Endothelial cell of umbilical vein (primary cell): ENCODE measurements at regions not wholly inside any gene's neighbourhood (a gene's known extent, or its start where the extent isn't known, plus 50 kb on each side); places are given as distances from the start of the nearest gene placed in this dataset.

Experiments
- BruUV-seq: library from RNA; stranded (reverse); fragments of 400-500 nt; replicated peaks from 2 replicates; lab custom pipeline; 2021; lab: Mats Ljungman, UMichigan
- CTCF ChIA-PET: fragments of 300-600, 350-600 bp; sonication (Branson Sonifier 250); formaldehyde crosslinking; loops from one replicate; lab custom pipeline; 2021; ENCODE audit warnings: antibody characterized with exemption, inconsistent platforms; lab: Charles Lee
- POLR2A ChIA-PET: fragments of 300-600, 350-600 bp; sonication (Branson Sonifier 250); formaldehyde crosslinking; loops from one replicate; lab custom pipeline; 2021; ENCODE audit warnings: antibody characterized with exemption, inconsistent platforms; lab: Charles Lee
- DNase-seq: peaks from one replicate; pipeline ENCODE4 v3.0.0-alpha.2; 2011; ENCODE audit warnings: low read depth, low spot score
- FAIRE-seq: peaks from 2 replicates; lab custom pipeline; 2011; peaks lifted over from hg19 to GRCh38; lab: Jason Lieb, UNC
- H2AFZ ChIP-seq: 2 replicates; pipeline ENCODE4 v1.6.0; 2012; ENCODE audit warnings: low read depth, low read length, control low read depth, inconsistent platforms
- H3K27ac ChIP-seq: 2 replicates; pipeline ENCODE4 v1.5.1; 2011; ENCODE audit warnings: low read depth, mild to moderate bottlenecking, control low read depth, low read length, moderate library complexity; ENCODE audit not compliant: insufficient read depth
- H3K27me3 ChIP-seq, 2 experiments: 2 replicates each; pipeline versions ENCODE4 v1.6.0 to v1.6.1; 2011; ENCODE audit warnings: low read length in 2 of 2, mixed read lengths in 1 of 2; ENCODE audit not compliant: control insufficient read depth in 2 of 2, insufficient read depth in 2 of 2
- H3K36me3 ChIP-seq, 2 experiments: 2 replicates in 1 of 2; 3 replicates in 1 of 2; pipeline ENCODE4 v1.5.1; 2011; ENCODE audit warnings: low read length in 2 of 2, mild to moderate bottlenecking in 1 of 2, moderate library complexity in 1 of 2; ENCODE audit not compliant: control insufficient read depth in 2 of 2, insufficient read depth in 2 of 2; ENCODE audit errors: extremely low read depth in 1 of 2
- H3K4me1 ChIP-seq: 3 replicates; pipeline ENCODE4 v1.5.1; 2011; ENCODE audit warnings: mild to moderate bottlenecking, low read length; ENCODE audit not compliant: control insufficient read depth, insufficient read depth; ENCODE audit errors: extremely low read depth
- H3K4me2 ChIP-seq: 2 replicates; pipeline ENCODE4 v1.6.1; 2011; ENCODE audit warnings: low read length, control low read depth, mixed read lengths; ENCODE audit not compliant: insufficient read depth
- H3K4me3 ChIP-seq, 3 experiments: fragments of 200-600 bp in 1 of 3; sonication (generic), shearing (Covaris generic) in 1 of 3; replicated peaks in 1 of 3; 2 replicates each; pipeline ENCODE4 v1.5.1; 2011 to 2016; ENCODE audit warnings: control low read depth in 3 of 3, low read length in 3 of 3, mild to moderate bottlenecking in 2 of 3, inconsistent platforms in 1 of 3, low read depth in 1 of 3, moderate library complexity in 1 of 3; ENCODE audit not compliant: insufficient read depth in 1 of 3
- H3K79me2 ChIP-seq: 2 replicates; pipeline ENCODE4 v1.6.0; 2012; ENCODE audit warnings: low read length, inconsistent platforms; ENCODE audit not compliant: control insufficient read depth, insufficient read depth
- H3K9ac ChIP-seq: replicated peaks from 2 replicates; pipeline ENCODE3; 2011; ENCODE audit warnings: low read length, control low read depth; ENCODE audit not compliant: insufficient read depth; ENCODE audit errors: extremely low read depth
- H3K9me1 ChIP-seq: replicated peaks from 3 replicates; pipeline ENCODE4 v1.6.0; 2011; ENCODE audit warnings: mild to moderate bottlenecking, low read length; ENCODE audit not compliant: control insufficient read depth, insufficient read depth; ENCODE audit errors: extremely low read depth
- H3K9me3 ChIP-seq: replicated peaks from 2 replicates; pipeline ENCODE4 v1.5.1; 2012; ENCODE audit warnings: low read length, inconsistent platforms; ENCODE audit not compliant: control insufficient read depth, insufficient read depth
- H4K20me1 ChIP-seq: replicated peaks from 2 replicates; pipeline ENCODE3; 2011; ENCODE audit warnings: mild to moderate bottlenecking, low read length; ENCODE audit not compliant: control insufficient read depth, insufficient read depth; ENCODE audit errors: extremely low read depth
- CTCF ChIP-seq, 2 donors: IDR thresholded peaks; 1 replicate in 1 of 2; 2 replicates in 1 of 2; pipeline ENCODE4 v1.5.1; 2011; ENCODE audit warnings: low read length in 2 of 2, mild to moderate bottlenecking in 2 of 2, moderate library complexity in 2 of 2, control low read depth in 1 of 2, inconsistent platforms in 1 of 2, low read depth in 1 of 2; ENCODE audit not compliant: insufficient read depth in 1 of 2; ENCODE audit errors: extremely low read depth in 1 of 2
- EZH2 ChIP-seq: IDR thresholded peaks from 2 replicates; pipeline ENCODE4 v1.6.1; 2012; ENCODE audit warnings: borderline replicate concordance, low read depth, mild to moderate bottlenecking, moderate library complexity, low read length, inconsistent platforms; ENCODE audit not compliant: severe bottlenecking
- GATA2 ChIP-seq: IDR thresholded peaks from 2 replicates; pipeline ENCODE4 v1.7.0; 2011; ENCODE audit warnings: low read depth, mild to moderate bottlenecking, moderate library complexity, mixed read lengths, low read length; ENCODE audit not compliant: insufficient read length, insufficient read depth
- JUN ChIP-seq: IDR thresholded peaks from 2 replicates; pipeline ENCODE4 v1.6.1; 2011; ENCODE audit warnings: borderline replicate concordance, low read depth; ENCODE audit not compliant: insufficient read length, insufficient read depth
- MAX ChIP-seq: IDR thresholded peaks from 2 replicates; pipeline ENCODE4 v1.6.1; 2011; ENCODE audit not compliant: insufficient read depth, insufficient read length
- MYC ChIP-seq: IDR thresholded peaks from one replicate; pipeline ENCODE4 v1.6.1; 2011; ENCODE audit warnings: mild to moderate bottlenecking, low read depth, low read length
- POLR2A ChIP-seq: IDR thresholded peaks from 2 replicates; pipeline ENCODE4 v1.6.1; 2012; ENCODE audit warnings: low read depth, mild to moderate bottlenecking, control low read depth, low read length
- POLR2AphosphoS5 ChIP-seq: IDR thresholded peaks from 2 replicates; pipeline ENCODE4 v1.6.1; 2012; ENCODE audit warnings: low read depth, mild to moderate bottlenecking, control low read depth, low read length, moderate library complexity; ENCODE audit not compliant: insufficient read depth
- dilution Hi-C: fragments of 300-500 bp; cut with MboI; formaldehyde crosslinking; loops from one replicate; pipeline ENCODE4 v1.15.0; 2019; ENCODE audit warnings: low sequenced_read_pairs; ENCODE audit not compliant: extremely low pct_ligation_motif_present
- intact Hi-C: fragments of 100-400 bp; cut with micrococcal nuclease; formaldehyde crosslinking; loops from one replicate; pipeline ENCODE4 v1.10.0; 2022

GRCh38 chr13:40047322-40047771, 391.9 kb downstream of the COG6 start:
- CTCF ChIA-PET = no interaction called here

More at GRCh38 chr13:40047322-40047771, 391.9 kb downstream of the COG6 start:
- Histone ChIP-seq H3K4me1 (no peaks in the 10 kb centered on the region), H3K4me3 (no peak overlapping the region), H3K9ac (no peak overlapping the region), H3K79me2 (no peaks in the 10 kb centered on the region), H4K20me1 (no peaks in the 10 kb centered on the region), H3K36me3 (no peaks in the 10 kb centered on the region), H3K9me1 (no peaks in the 10 kb centered on the region), H3K4me2 (no peak overlapping the region), H3K27me3 (no peaks in the 10 kb centered on the region), H3K27ac (no peak overlapping the region), H3K9me3 (no peaks in the 10 kb centered on the region), H2AFZ (no peak overlapping the region)
- BruUV-seq = no TSS peak
- dilution Hi-C loops = no loop called here
- TF ChIP-seq CTCF (IDR thresholded peaks at IDR 0.05; ENCODE audit: extremely low read depth in 1 of 2, insufficient read depth in 1 of 2, low read depth in 1 of 2, low read length in 2 of 2) = no peak
- TF ChIP-seq POLR2AphosphoS5 = no peak
- no peak for TF ChIP-seq MYC
- TF ChIP-seq MAX = no peak
- TF ChIP-seq EZH2 = no peak
- TF ChIP-seq JUN = no peak
- TF ChIP-seq GATA2 = no peak
- TF ChIP-seq POLR2A = no peak
- FAIRE-seq (no peak), DNase-seq (no peak)
- intact Hi-C loops = no loop called here
- POLR2A ChIA-PET = no interaction called here
